Liver (tissue), 6 donors: ENCODE measurements at regions not wholly inside any gene's neighbourhood (a gene's known extent, or its start where the extent isn't known, plus 50 kb on each side); places are given as distances from the start of the nearest gene placed in this dataset.
"Not testable (repeated sequence)": the region's sequence is repeated elsewhere in the genome, so short reads cannot be mapped to it uniquely, and the experiment has no call there.

Experiments used
- DNase-seq: peaks from one replicate; pipeline ENCODE4 v3.0.0-alpha.2; 2017; ENCODE audit warnings: low spot score
- H3K27ac ChIP-seq, 2 donors: one replicate each; pipeline ENCODE4 v1.7.0; 2013; ENCODE audit warnings: inconsistent platforms in 2 of 2, low read length in 2 of 2, control low read depth in 1 of 2, low read depth in 1 of 2, mild to moderate bottlenecking in 1 of 2
- H3K27me3 ChIP-seq, 4 donors: one replicate each; pipeline versions ENCODE4 v1.6.1 to v1.7.0; 2013; ENCODE audit warnings: low read length in 3 of 4, inconsistent platforms in 1 of 4, mild to moderate bottlenecking in 1 of 4, moderate library complexity in 1 of 4; ENCODE audit not compliant: control insufficient read depth in 4 of 4, insufficient read depth in 4 of 4
- H3K36me3 ChIP-seq, 4 donors: one replicate each; pipeline versions ENCODE4 v1.6.1 to v1.7.0; 2013; ENCODE audit warnings: low read length in 3 of 4, mild to moderate bottlenecking in 3 of 4, low read depth in 1 of 4, moderate library complexity in 1 of 4; ENCODE audit not compliant: control insufficient read depth in 4 of 4, insufficient read depth in 3 of 4
- H3K4me1 ChIP-seq, 4 donors: one replicate each; pipeline versions ENCODE4 v1.6.1 to v1.7.0; 2013; ENCODE audit warnings: low read length in 3 of 4, mild to moderate bottlenecking in 3 of 4, moderate library complexity in 1 of 4; ENCODE audit not compliant: control insufficient read depth in 4 of 4, insufficient read depth in 4 of 4
- H3K4me3 ChIP-seq, 3 donors: one replicate each; pipeline versions ENCODE4 v1.6.1 to v1.7.0; 2013; ENCODE audit warnings: low read length in 3 of 3, control low read depth in 1 of 3, low read depth in 1 of 3, mild to moderate bottlenecking in 1 of 3
- H3K9ac ChIP-seq, 2 donors: one replicate each; pipeline ENCODE4 v1.7.0; 2013; ENCODE audit warnings: low read length in 2 of 2, mild to moderate bottlenecking in 2 of 2, moderate library complexity in 2 of 2, control low read depth in 1 of 2, low read depth in 1 of 2
- H3K9me3 ChIP-seq, 4 donors: one replicate each; pipeline versions ENCODE4 v1.6.1 to v1.7.0; 2013; ENCODE audit warnings: low read length in 3 of 4; ENCODE audit not compliant: control insufficient read depth in 4 of 4
- WGBS: extraction: QIAGEN DNeasy Blood & Tissue Kit; methylation state at CpG from one replicate; pipeline ENCODE4 v1.1.7; 2013; 5-methylcytosine and 5-hydroxymethylcytosine counted together
- donor health status: healthy.
- donor health status: healthy.
- donor health status: healthy.

DNA sequence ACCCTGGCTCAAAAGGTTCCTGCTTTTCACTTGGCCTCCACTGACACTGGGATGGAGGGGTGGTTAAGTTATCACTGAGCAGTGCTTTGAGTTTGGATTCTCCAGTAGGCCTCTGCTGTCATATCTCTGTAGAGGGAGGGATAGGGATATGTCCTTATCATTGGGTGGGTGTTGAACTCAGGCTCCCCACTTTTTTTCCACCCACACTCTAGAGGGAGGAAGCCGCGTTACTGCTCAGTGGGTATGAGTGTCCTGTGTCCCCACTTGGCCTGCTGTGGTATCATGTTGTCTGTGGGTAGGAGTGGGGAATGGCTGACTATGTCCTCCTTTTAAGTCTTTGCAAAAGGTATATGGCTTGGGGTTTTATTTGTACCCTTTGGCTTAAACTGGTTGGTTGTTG, 80.7 kb upstream of the TPTE start:
- not testable (repeated sequence) for DNase-seq, H3K27ac ChIP-seq, H3K4me1 ChIP-seq, H3K36me3 ChIP-seq, H3K27me3 ChIP-seq, H3K9ac ChIP-seq, H3K4me3 ChIP-seq
- WGBS = 80% methylated on average over 2 of the region's 2 CpGs
- peaks cover 2 to 12% (median 9%) of the 10 kb centered on the region in 4 donors for H3K9me3 ChIP-seq

DNA sequence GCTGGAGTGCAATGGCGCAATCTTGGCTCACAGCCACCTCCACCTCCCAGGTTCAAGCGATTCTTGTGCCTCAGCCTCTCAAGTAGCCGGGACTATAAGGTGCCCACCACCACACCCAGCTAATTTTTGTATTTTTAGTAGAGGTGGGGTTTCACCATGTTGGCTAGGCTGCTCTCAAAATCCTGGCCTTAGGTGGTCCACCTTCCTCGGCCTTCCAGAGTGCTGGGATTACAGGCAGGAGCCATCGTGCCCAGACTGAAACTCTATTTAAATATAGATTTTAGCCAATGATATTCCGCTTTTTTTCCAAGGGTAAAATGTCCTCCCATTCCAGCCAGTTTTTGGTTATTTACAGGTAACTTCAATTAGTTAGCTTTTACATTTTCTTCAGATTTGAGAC, 79.4 kb upstream of the TPTE start:
- not testable (repeated sequence) for H3K4me1 ChIP-seq, H3K27me3 ChIP-seq, H3K9ac ChIP-seq, H3K4me3 ChIP-seq, H3K36me3 ChIP-seq, DNase-seq, H3K27ac ChIP-seq
- 61% methylated on average over 6 of the region's 6 CpGs for WGBS
- H3K9me3 ChIP-seq = peaks cover 2 to 10% (median 7%) of the 10 kb centered on the region in 4 donors

DNA sequence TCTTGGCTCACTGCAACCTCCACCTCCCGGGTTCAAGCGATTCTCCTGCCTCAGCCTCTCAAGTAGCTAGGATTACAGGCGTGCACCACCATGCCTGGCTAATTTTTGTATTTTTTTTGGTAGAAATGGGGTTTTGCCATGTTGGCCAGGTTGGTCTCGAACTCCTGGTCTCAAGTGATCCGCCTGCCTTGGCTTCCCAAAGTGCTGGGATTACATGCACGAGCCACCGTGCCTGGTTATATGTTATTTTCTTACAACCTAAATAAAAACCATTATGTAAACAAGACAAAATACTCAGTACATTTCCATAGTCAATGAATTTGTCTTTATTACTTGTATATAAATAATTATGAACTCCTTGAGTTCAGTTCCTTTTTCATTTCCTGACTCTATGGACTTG, 75.7 kb upstream of the TPTE start:
- peaks cover 0 to 16% (median 5%) of the 10 kb centered on the region in 4 donors for H3K9me3 ChIP-seq
- H3K4me1 ChIP-seq, H3K27ac ChIP-seq, DNase-seq, H3K9ac ChIP-seq, H3K36me3 ChIP-seq, H3K27me3 ChIP-seq, H3K4me3 ChIP-seq: not testable (repeated sequence)
- 43% methylated on average over 7 of the region's 7 CpGs for WGBS

DNA sequence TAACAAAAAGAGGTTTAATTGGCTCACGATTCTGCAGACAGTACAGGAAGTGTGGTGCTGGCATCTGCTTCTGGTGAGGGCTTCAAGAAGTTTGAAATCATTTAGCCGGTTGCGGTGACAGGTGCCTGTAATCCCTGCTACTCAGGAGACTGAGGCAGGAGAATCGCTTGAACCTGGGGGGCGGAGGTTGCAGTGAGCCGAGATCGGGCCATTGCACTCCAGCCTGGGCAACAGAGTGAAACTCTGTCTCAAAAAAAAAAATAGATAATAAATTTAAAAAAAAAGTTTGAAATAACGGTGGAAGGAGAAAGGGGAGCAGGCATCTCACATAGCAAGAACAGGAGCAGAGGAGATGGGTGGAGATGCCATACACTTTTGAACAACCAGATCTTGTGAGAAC, 71.9 kb upstream of the TPTE start:
- H3K27ac ChIP-seq, H3K9ac ChIP-seq, DNase-seq, H3K4me3 ChIP-seq, H3K27me3 ChIP-seq, H3K36me3 ChIP-seq, H3K4me1 ChIP-seq: not testable (repeated sequence)
- 70% methylated on average over 8 of the region's 8 CpGs for WGBS
- H3K9me3 ChIP-seq = peaks cover 0 to 23% (median 11%) of the 10 kb centered on the region in 4 donors

DNA sequence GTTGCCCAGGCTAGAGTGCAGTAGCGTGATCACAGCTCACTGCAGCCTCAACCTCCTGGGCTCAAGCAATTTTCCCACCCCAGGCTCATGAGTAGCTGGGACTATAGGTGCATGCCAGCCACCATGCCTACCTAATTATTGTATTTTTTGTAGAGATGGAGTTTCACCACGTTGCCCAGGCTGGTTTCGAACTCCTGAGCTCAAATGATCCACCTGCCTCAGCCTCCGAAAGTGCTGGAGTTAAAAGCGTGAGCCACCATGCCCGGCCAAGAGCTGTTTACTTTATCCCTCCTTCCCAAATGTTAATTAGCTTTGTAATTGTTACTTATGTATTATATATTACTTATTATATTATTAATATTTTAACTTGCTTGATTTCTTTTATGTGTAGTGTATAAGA, 70.1 kb upstream of the TPTE start:
- not testable (repeated sequence) for H3K27ac ChIP-seq, H3K36me3 ChIP-seq, H3K27me3 ChIP-seq, H3K4me1 ChIP-seq, DNase-seq, H3K4me3 ChIP-seq, H3K9ac ChIP-seq
- WGBS = 58% methylated on average over 6 of the region's 6 CpGs
- H3K9me3 ChIP-seq = peaks cover 0 to 23% (median 11%) of the 10 kb centered on the region in 4 donors

DNA sequence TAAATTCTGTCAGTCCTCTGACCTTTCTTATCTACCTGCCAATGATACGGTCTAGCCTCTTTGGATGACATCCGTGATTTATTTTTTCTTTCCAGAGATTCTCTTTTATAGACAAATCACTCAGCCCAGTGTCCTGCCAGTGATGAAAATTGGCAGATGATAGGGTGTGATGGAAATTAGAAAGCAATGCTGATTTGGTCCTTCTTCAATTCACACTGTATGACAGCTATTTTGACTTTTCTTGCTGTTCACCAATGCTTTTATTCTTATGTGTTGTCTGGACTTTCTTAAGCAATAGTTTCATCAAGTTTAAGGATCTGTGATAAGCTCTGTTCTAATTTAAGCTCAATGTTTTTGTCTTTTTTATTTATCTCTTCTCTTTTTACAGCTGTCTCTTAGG, 63.6 kb upstream of the TPTE start:
- H3K27me3 ChIP-seq = peaks cover 0 to 13% (median 0%) of the 10 kb centered on the region in 4 donors
- H3K9me3 ChIP-seq, H3K36me3 ChIP-seq, H3K4me3 ChIP-seq, DNase-seq, H3K4me1 ChIP-seq, H3K27ac ChIP-seq, H3K9ac ChIP-seq: not testable (repeated sequence)
- WGBS = 45% methylated on average over 2 of the region's 2 CpGs

DNA sequence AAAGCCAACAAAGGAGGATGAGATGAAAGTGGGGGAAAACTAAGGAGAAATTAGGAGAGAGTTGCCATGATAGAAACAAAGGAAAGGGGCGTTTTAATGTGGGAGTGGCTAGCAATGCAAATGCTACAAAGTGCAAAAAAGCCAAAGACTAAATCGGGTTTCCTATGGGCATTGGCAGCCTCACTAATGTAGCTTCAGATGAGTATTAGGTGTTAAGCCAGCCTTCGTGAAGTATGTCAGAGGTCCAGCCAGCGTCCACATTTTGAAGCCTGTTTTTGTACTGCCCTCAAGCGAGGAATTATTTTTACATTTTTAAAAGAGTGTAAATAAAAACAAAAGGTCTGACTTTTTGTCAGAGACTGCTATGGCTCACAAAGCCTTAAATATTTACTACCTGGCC, 60.4 kb upstream of the TPTE start:
- not testable (repeated sequence) for H3K4me1 ChIP-seq, DNase-seq, H3K27ac ChIP-seq, H3K9ac ChIP-seq, H3K4me3 ChIP-seq, H3K9me3 ChIP-seq, H3K36me3 ChIP-seq
- 55% methylated on average over 5 of the region's 5 CpGs for WGBS
- H3K27me3 ChIP-seq = peaks cover 0 to 13% (median 0%) of the 10 kb centered on the region in 4 donors

DNA sequence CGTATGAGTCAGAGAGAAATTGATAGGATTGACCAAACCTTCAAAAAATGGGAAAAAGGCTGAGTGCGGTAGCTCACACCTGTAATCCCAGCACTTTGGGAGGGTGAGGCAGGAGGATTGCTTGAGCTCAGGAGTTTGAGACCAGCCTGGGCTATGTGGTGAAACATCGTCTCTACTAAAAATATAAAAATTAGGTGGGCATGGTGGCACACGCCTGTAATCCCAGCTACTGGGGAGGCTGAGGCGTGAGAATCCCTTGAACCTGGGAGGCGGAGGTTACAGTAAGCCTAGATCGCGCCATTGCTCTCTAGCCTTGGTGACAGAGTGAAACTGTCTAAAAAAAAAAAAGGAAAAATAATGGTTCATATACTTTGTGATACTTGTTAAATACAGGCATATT, 59.9 kb upstream of the TPTE start:
- H3K4me3 ChIP-seq, H3K9ac ChIP-seq, H3K4me1 ChIP-seq, DNase-seq, H3K27ac ChIP-seq, H3K36me3 ChIP-seq, H3K9me3 ChIP-seq: not testable (repeated sequence)
- 57% methylated on average over 8 of the region's 8 CpGs for WGBS
- peaks cover 0 to 13% (median 0%) of the 10 kb centered on the region in 4 donors for H3K27me3 ChIP-seq
